Endothelial cell of umbilical vein (primary cell): ENCODE measurements at regions not wholly inside any gene's neighbourhood (a gene's known extent, or its start where the extent isn't known, plus 50 kb on each side); places are given as distances from the start of the nearest gene placed in this dataset.

ENCODE experiments used
- BruUV-seq: library from RNA; stranded (reverse); fragments of 400-500 nt; replicated peaks from 2 replicates; lab custom pipeline; 2021; lab: Mats Ljungman, UMichigan
- CTCF ChIA-PET: fragments of 300-600, 350-600 bp; sonication (Branson Sonifier 250); formaldehyde crosslinking; loops from one replicate; lab custom pipeline; 2021; ENCODE audit warnings: antibody characterized with exemption, inconsistent platforms; lab: Charles Lee
- POLR2A ChIA-PET: fragments of 300-600, 350-600 bp; sonication (Branson Sonifier 250); formaldehyde crosslinking; loops from one replicate; lab custom pipeline; 2021; ENCODE audit warnings: antibody characterized with exemption, inconsistent platforms; lab: Charles Lee
- DNase-seq: peaks from one replicate; pipeline ENCODE4 v3.0.0-alpha.2; 2011; ENCODE audit warnings: low read depth, low spot score
- FAIRE-seq: peaks from 2 replicates; lab custom pipeline; 2011; peaks lifted over from hg19 to GRCh38; lab: Jason Lieb, UNC
- H2AFZ ChIP-seq: 2 replicates; pipeline ENCODE4 v1.6.0; 2012; ENCODE audit warnings: low read depth, low read length, control low read depth, inconsistent platforms
- H3K27ac ChIP-seq: 2 replicates; pipeline ENCODE4 v1.5.1; 2011; ENCODE audit warnings: low read depth, mild to moderate bottlenecking, control low read depth, low read length, moderate library complexity; ENCODE audit not compliant: insufficient read depth
- H3K27me3 ChIP-seq, 2 experiments: 2 replicates each; pipeline versions ENCODE4 v1.6.0 to v1.6.1; 2011; ENCODE audit warnings: low read length in 2 of 2, mixed read lengths in 1 of 2; ENCODE audit not compliant: control insufficient read depth in 2 of 2, insufficient read depth in 2 of 2
- H3K36me3 ChIP-seq, 2 experiments: 2 replicates in 1 of 2; 3 replicates in 1 of 2; pipeline ENCODE4 v1.5.1; 2011; ENCODE audit warnings: low read length in 2 of 2, mild to moderate bottlenecking in 1 of 2, moderate library complexity in 1 of 2; ENCODE audit not compliant: control insufficient read depth in 2 of 2, insufficient read depth in 2 of 2; ENCODE audit errors: extremely low read depth in 1 of 2
- H3K4me1 ChIP-seq: 3 replicates; pipeline ENCODE4 v1.5.1; 2011; ENCODE audit warnings: mild to moderate bottlenecking, low read length; ENCODE audit not compliant: control insufficient read depth, insufficient read depth; ENCODE audit errors: extremely low read depth
- H3K4me2 ChIP-seq: 2 replicates; pipeline ENCODE4 v1.6.1; 2011; ENCODE audit warnings: low read length, control low read depth, mixed read lengths; ENCODE audit not compliant: insufficient read depth
- H3K4me3 ChIP-seq, 3 experiments: fragments of 200-600 bp in 1 of 3; sonication (generic), shearing (Covaris generic) in 1 of 3; replicated peaks in 1 of 3; 2 replicates each; pipeline ENCODE4 v1.5.1; 2011 to 2016; ENCODE audit warnings: control low read depth in 3 of 3, low read length in 3 of 3, mild to moderate bottlenecking in 2 of 3, inconsistent platforms in 1 of 3, low read depth in 1 of 3, moderate library complexity in 1 of 3; ENCODE audit not compliant: insufficient read depth in 1 of 3
- H3K79me2 ChIP-seq: 2 replicates; pipeline ENCODE4 v1.6.0; 2012; ENCODE audit warnings: low read length, inconsistent platforms; ENCODE audit not compliant: control insufficient read depth, insufficient read depth
- H3K9ac ChIP-seq: replicated peaks from 2 replicates; pipeline ENCODE3; 2011; ENCODE audit warnings: low read length, control low read depth; ENCODE audit not compliant: insufficient read depth; ENCODE audit errors: extremely low read depth
- H3K9me1 ChIP-seq: replicated peaks from 3 replicates; pipeline ENCODE4 v1.6.0; 2011; ENCODE audit warnings: mild to moderate bottlenecking, low read length; ENCODE audit not compliant: control insufficient read depth, insufficient read depth; ENCODE audit errors: extremely low read depth
- H3K9me3 ChIP-seq: replicated peaks from 2 replicates; pipeline ENCODE4 v1.5.1; 2012; ENCODE audit warnings: low read length, inconsistent platforms; ENCODE audit not compliant: control insufficient read depth, insufficient read depth
- H4K20me1 ChIP-seq: replicated peaks from 2 replicates; pipeline ENCODE3; 2011; ENCODE audit warnings: mild to moderate bottlenecking, low read length; ENCODE audit not compliant: control insufficient read depth, insufficient read depth; ENCODE audit errors: extremely low read depth
- CTCF ChIP-seq, 2 donors: IDR thresholded peaks; 1 replicate in 1 of 2; 2 replicates in 1 of 2; pipeline ENCODE4 v1.5.1; 2011; ENCODE audit warnings: low read length in 2 of 2, mild to moderate bottlenecking in 2 of 2, moderate library complexity in 2 of 2, control low read depth in 1 of 2, inconsistent platforms in 1 of 2, low read depth in 1 of 2; ENCODE audit not compliant: insufficient read depth in 1 of 2; ENCODE audit errors: extremely low read depth in 1 of 2
- EZH2 ChIP-seq: IDR thresholded peaks from 2 replicates; pipeline ENCODE4 v1.6.1; 2012; ENCODE audit warnings: borderline replicate concordance, low read depth, mild to moderate bottlenecking, moderate library complexity, low read length, inconsistent platforms; ENCODE audit not compliant: severe bottlenecking
- FOS ChIP-seq: IDR thresholded peaks from 2 replicates; pipeline ENCODE4 v1.6.1; 2011; ENCODE audit warnings: mild to moderate bottlenecking, low read length, moderate library complexity, borderline replicate concordance; ENCODE audit not compliant: insufficient read depth
- GATA2 ChIP-seq: IDR thresholded peaks from 2 replicates; pipeline ENCODE4 v1.7.0; 2011; ENCODE audit warnings: low read depth, mild to moderate bottlenecking, moderate library complexity, mixed read lengths, low read length; ENCODE audit not compliant: insufficient read length, insufficient read depth
- JUN ChIP-seq: IDR thresholded peaks from 2 replicates; pipeline ENCODE4 v1.6.1; 2011; ENCODE audit warnings: borderline replicate concordance, low read depth; ENCODE audit not compliant: insufficient read length, insufficient read depth
- MYC ChIP-seq: IDR thresholded peaks from one replicate; pipeline ENCODE4 v1.6.1; 2011; ENCODE audit warnings: mild to moderate bottlenecking, low read depth, low read length
- POLR2A ChIP-seq: IDR thresholded peaks from 2 replicates; pipeline ENCODE4 v1.6.1; 2012; ENCODE audit warnings: low read depth, mild to moderate bottlenecking, control low read depth, low read length
- POLR2AphosphoS5 ChIP-seq: IDR thresholded peaks from 2 replicates; pipeline ENCODE4 v1.6.1; 2012; ENCODE audit warnings: low read depth, mild to moderate bottlenecking, control low read depth, low read length, moderate library complexity; ENCODE audit not compliant: insufficient read depth
- dilution Hi-C: fragments of 300-500 bp; cut with MboI; formaldehyde crosslinking; loops from one replicate; pipeline ENCODE4 v1.15.0; 2019; ENCODE audit warnings: low sequenced_read_pairs; ENCODE audit not compliant: extremely low pct_ligation_motif_present
- intact Hi-C: fragments of 100-400 bp; cut with micrococcal nuclease; formaldehyde crosslinking; loops from one replicate; pipeline ENCODE4 v1.10.0; 2022
- TF ChIP-seq, protein P1 (sequence below): IDR thresholded peaks from 2 replicates; pipeline ENCODE4 v1.6.1; 2011; ENCODE audit not compliant: insufficient read depth, insufficient read length

DNA sequence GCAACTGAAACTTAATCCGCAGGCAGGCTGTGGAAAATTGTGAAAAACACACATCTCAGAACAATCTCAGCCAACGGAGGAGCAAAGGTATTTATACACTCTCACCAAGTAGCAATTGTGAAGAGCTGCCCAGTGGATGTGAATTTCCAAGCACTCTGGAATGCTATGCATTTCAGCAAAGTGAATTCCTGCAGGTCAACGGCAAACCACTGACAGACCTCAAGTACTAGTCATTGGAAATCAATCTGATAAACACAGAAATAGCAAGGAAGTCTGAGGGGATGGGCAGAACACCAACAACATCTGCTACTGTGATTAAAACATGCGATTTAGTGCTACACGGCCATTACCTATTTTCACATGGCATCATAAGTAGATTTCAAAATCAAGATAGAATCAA lies 429.1 kb downstream of the HTR1B start:
- CTCF ChIA-PET: interaction anchor here (1.0 kb wide), 1 partner anchor 21 kb away, joined by 4 read pairs; no protein-coding TSS in a partner anchor
- H3K4me2 ChIP-seq: no peak overlapping the region
- no peak overlapping the region for H3K4me3 ChIP-seq
- no peaks in the 10 kb centered on the region for H3K9me1 ChIP-seq
- intact Hi-C loops (no loop called here), dilution Hi-C loops (no loop called here)
- peak overlapping the region; percentile 65 for H2AFZ ChIP-seq
- no peaks in the 10 kb centered on the region for H3K4me1 ChIP-seq
- POLR2A ChIA-PET: no interaction called here
- no peaks in the 10 kb centered on the region for H4K20me1 ChIP-seq
- H3K9ac ChIP-seq: no peak overlapping the region
- no peaks in the 10 kb centered on the region for H3K36me3 ChIP-seq
- DNase-seq (peak; percentile 49), FAIRE-seq (peak; percentile 28)
- BruUV-seq: no TSS peak
- H3K27ac ChIP-seq: no peak overlapping the region
- H3K27me3 ChIP-seq: no peaks in the 10 kb centered on the region
- TF ChIP-seq, protein P1, sequence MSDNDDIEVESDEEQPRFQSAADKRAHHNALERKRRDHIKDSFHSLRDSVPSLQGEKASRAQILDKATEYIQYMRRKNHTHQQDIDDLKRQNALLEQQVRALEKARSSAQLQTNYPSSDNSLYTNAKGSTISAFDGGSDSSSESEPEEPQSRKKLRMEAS: no peak
- TF ChIP-seq GATA2 (peak; percentile 15), FOS (no peak), JUN (no peak), EZH2 (no peak)
- H3K9me3 ChIP-seq: no peaks in the 10 kb centered on the region
- H3K79me2 ChIP-seq: no peaks in the 10 kb centered on the region

DNA sequence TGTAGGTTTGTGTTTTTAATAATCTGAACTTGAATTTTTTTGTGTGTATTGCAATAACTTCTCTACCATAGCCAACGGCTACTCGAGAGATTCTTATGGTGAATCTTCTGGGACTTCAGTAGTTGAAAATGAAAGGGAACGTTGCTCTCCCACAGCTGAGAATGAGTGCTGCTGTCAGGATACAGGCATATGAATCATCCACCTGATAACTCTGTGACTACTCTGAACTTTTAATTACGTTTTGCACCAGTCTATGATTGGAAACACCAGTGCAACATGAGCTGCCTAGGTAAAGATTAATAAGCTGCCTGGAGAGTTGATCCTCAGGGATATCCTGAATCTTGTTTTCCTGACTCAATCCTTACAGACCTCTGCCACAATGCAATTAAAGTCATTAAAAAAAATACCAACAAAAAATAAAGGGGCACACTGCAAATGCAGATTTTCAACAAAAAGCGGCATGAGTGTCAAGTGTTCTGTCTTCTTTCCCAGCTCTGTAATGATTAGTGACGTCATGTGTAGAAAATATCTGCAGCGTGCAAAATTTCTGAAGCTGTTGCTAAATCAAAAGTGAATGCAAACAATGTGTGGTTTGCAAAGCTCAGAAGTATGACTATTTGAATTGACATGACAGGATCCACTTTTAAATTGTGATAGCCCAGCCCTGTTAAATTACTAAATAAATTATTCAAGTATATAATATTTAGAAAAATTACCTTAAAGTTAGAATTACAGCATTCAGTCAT lies 432.2 kb downstream of the HTR1B start:
- DNase-seq (no peak), FAIRE-seq (no peak)
- Histone ChIP-seq H3K27ac (no peak overlapping the region), H3K79me2 (no peaks in the 10 kb centered on the region), H2AFZ (no peak overlapping the region), H3K36me3 (no peaks in the 10 kb centered on the region), H3K9me1 (no peaks in the 10 kb centered on the region), H3K27me3 (no peaks in the 10 kb centered on the region), H3K4me1 (no peaks in the 10 kb centered on the region), H3K9ac (no peak overlapping the region), H3K4me3 (no peak overlapping the region), H3K9me3 (no peaks in the 10 kb centered on the region), H3K4me2 (no peak overlapping the region), H4K20me1 (no peaks in the 10 kb centered on the region)
- intact Hi-C loops: no loop called here
- TF ChIP-seq JUN (no peak), POLR2A (no peak), POLR2AphosphoS5 (no peak), EZH2 (no peak), FOS (no peak), MYC (no peak), CTCF (IDR thresholded peaks at IDR 0.05; ENCODE audit: extremely low read depth in 1 of 2, insufficient read depth in 1 of 2, low read depth in 1 of 2, low read length in 2 of 2) (no peak), GATA2 (no peak)
- TF ChIP-seq, protein P1: no peak
- dilution Hi-C loops: no loop called here
- ChIA-PET CTCF (interaction anchor here (0.6 kb wide), 1 partner anchor 274 kb away, joined by 3 read pairs; no protein-coding TSS in a partner anchor), POLR2A (no interaction called here)
- no TSS peak for BruUV-seq
